K562 (cell line): ENCODE measurements at regions not wholly inside any gene's neighbourhood (a gene's known extent, or its start where the extent isn't known, plus 50 kb on each side); places are given as distances from the start of the nearest gene placed in this dataset.

ENCODE experiments used
- ATAC-seq: fragments of 200-7000 bp; cut with Tn5 transposase; 3 replicates; pipeline ENCODE4 v1.9.1; 2020; ENCODE audit warnings: moderate library complexity
- BruUV-seq: library from RNA; stranded (reverse); fragments of 400-500 nt; replicated peaks from 2 replicates; lab custom pipeline; 2021; lab: Mats Ljungman, UMichigan
- CTCF ChIA-PET: fragments of 300-600 bp; formaldehyde crosslinking; extraction: SDS; loops from one replicate; lab custom pipeline; 2021; ENCODE audit warnings: low intra/inter-chr PET ratio; lab: Yijun Ruan, JAX
- POLR2A ChIA-PET: fragments of 300-600, 350-650 bp; sonication (Branson Sonifier 250); formaldehyde crosslinking; extraction: SDS; loops from one replicate; lab custom pipeline; 2021; ENCODE audit warnings: antibody characterized with exemption, inconsistent platforms; lab: Yijun Ruan, JAX
- DNase-seq, 4 experiments: peaks; one replicate each; pipeline versions ENCODE4 v3.0.0 to v3.0.0-alpha.2; 2011 to 2018; ENCODE audit warnings: low spot score in 3 of 4, mixed read lengths in 3 of 4; ENCODE audit errors: extremely low read depth in 1 of 4
- FAIRE-seq: peaks from 2 replicates; lab custom pipeline; 2011; peaks lifted over from hg19 to GRCh38; lab: Jason Lieb, UNC
- H2AFZ ChIP-seq: 2 replicates; pipeline ENCODE4 v1.6.0; 2011; ENCODE audit warnings: low read depth, low read length, control low read depth, inconsistent platforms
- H3K27ac ChIP-seq: fragments of 200-600 bp; 3 replicates; pipeline ENCODE4 v1.8.0; 2011; ENCODE audit warnings: low read depth, mild to moderate bottlenecking, control low read depth, inconsistent platforms, low read length, moderate library complexity, mixed read lengths; ENCODE audit errors: extremely low read depth
- H3K27me3 ChIP-seq, 2 experiments: fragments of 300-600 bp in 1 of 2; 2 replicates in 1 of 2; 3 replicates in 1 of 2; pipeline versions ENCODE4 v1.6.0 to v1.8.0; 2011; ENCODE audit warnings: inconsistent platforms in 2 of 2, low read length in 2 of 2, mild to moderate bottlenecking in 1 of 2, mixed read lengths in 1 of 2, moderate library complexity in 1 of 2; ENCODE audit not compliant: control insufficient read depth in 2 of 2, insufficient read depth in 2 of 2
- H3K36me3 ChIP-seq: fragments of 300-600 bp; 3 replicates; pipeline ENCODE4 v1.8.0; 2011; ENCODE audit warnings: mild to moderate bottlenecking, low read length, inconsistent platforms; ENCODE audit not compliant: control insufficient read depth, insufficient read depth
- H3K4me1 ChIP-seq, 2 experiments: fragments of 200-600 bp in 1 of 2; replicated peaks in 1 of 2; 2 replicates in 1 of 2; 3 replicates in 1 of 2; pipeline versions ENCODE4 v1.5.1 to v1.8.0; 2011; ENCODE audit warnings: inconsistent platforms in 2 of 2, low read length in 2 of 2, mild to moderate bottlenecking in 1 of 2, mixed read lengths in 1 of 2, moderate library complexity in 1 of 2; ENCODE audit not compliant: control insufficient read depth in 2 of 2, insufficient read depth in 2 of 2
- H3K4me2 ChIP-seq: 2 replicates; pipeline ENCODE4 v1.6.1; 2011; ENCODE audit warnings: low read length, control low read depth, inconsistent platforms, mixed read lengths; ENCODE audit not compliant: insufficient read depth
- H3K4me3 ChIP-seq: fragments of 200-600 bp; sonication (generic), shearing (Covaris generic); 2 replicates; pipeline ENCODE4 v1.5.1; 2016; ENCODE audit warnings: control low read depth, inconsistent platforms
- H3K79me2 ChIP-seq: fragments of 200-600 bp; 3 replicates; pipeline ENCODE4 v1.8.0; 2011; ENCODE audit warnings: low read length, inconsistent platforms; ENCODE audit not compliant: control insufficient read depth, insufficient read depth
- H3K9ac ChIP-seq, 2 experiments: 2 replicates each; pipeline versions ENCODE4 v1.6.0 to v1.6.1; 2011; ENCODE audit warnings: low read depth in 2 of 2, low read length in 2 of 2, control low read depth in 1 of 2, inconsistent platforms in 1 of 2, mild to moderate bottlenecking in 1 of 2, mixed read lengths in 1 of 2; ENCODE audit not compliant: insufficient read depth in 1 of 2
- H3K9me1 ChIP-seq: one replicate; pipeline ENCODE4 v1.6.0; 2011; ENCODE audit warnings: inconsistent platforms, mild to moderate bottlenecking, low read length, moderate library complexity; ENCODE audit not compliant: control insufficient read depth, insufficient read depth
- H3K9me3 ChIP-seq: replicated peaks from 2 replicates; pipeline ENCODE4 v1.5.1; 2011; ENCODE audit warnings: low read depth, low read length, inconsistent platforms; ENCODE audit not compliant: control insufficient read depth, insufficient read depth
- H4K20me1 ChIP-seq: replicated peaks from 2 replicates; pipeline ENCODE4 v1.6.1; 2011; ENCODE audit warnings: low read length, inconsistent platforms, mixed read lengths; ENCODE audit not compliant: control insufficient read depth, insufficient read depth
- BRCA1 ChIP-seq, 2 experiments: fragments of 450-650 bp in 1 of 2; sonication (generic) in 1 of 2; formaldehyde crosslinking in 1 of 2; IDR thresholded peaks; 2 replicates each; pipeline versions ENCODE4 v1.5.0 to v1.6.1; 2017 to 2020; ENCODE audit warnings: mild to moderate bottlenecking in 1 of 2, missing genetic modification reagents in 1 of 2
- PHF20 ChIP-seq: fragments of 450-650 bp; IDR thresholded peaks from 2 replicates; pipeline ENCODE4 v1.6.1; 2018; ENCODE audit not compliant: partially characterized antibody
- TAF9B ChIP-seq: fragments of 450-650 bp; IDR thresholded peaks from 2 replicates; pipeline ENCODE4 v1.6.1; 2018; ENCODE audit warnings: mild to moderate bottlenecking; ENCODE audit not compliant: partially characterized antibody
- WHSC1 ChIP-seq: IDR thresholded peaks from one replicate; pipeline ENCODE4 v1.6.1; 2012; ENCODE audit warnings: low read length, control low read depth, inconsistent platforms
- ZNF354B ChIP-seq: fragments of 250-450 bp; sonication (Bioruptor Pico); IDR thresholded peaks from 2 replicates; pipeline ENCODE4 v1.4.0; 2020
- WGBS: fragments of 100-300 bp; shearing (Covaris generic); methylation state at CpG from one replicate; pipeline ENCODE4 v1.1.6; 2016; ENCODE audit warnings: low coverage, mixed read lengths; ENCODE audit not compliant: insufficient coverage; ENCODE audit errors: missing lambda C conversion rate; 5-methylcytosine and 5-hydroxymethylcytosine counted together
- in situ Hi-C: fragments of 300-500 bp; cut with MboI; formaldehyde crosslinking; loops from 4 replicates; pipeline ENCODE4 v1.15.0; 2018; ENCODE audit warnings: inconsistent platforms, mixed read lengths
- intact Hi-C: fragments of 100-400 bp; cut with micrococcal nuclease; formaldehyde crosslinking; loops from 2 replicates; pipeline ENCODE4 v1.14.2; 2022
- TF ChIP-seq, protein P1 (sequence below): fragments of 450-650 bp; IDR thresholded peaks from 2 replicates; pipeline ENCODE4 v1.7.1; 2018; ENCODE audit warnings: mild to moderate bottlenecking, low read depth; ENCODE audit not compliant: partially characterized antibody
- TF ChIP-seq, protein P2 (sequence below): fragments of 250-450 bp; sonication (Bioruptor Pico); IDR thresholded peaks from 2 replicates; pipeline ENCODE4 v1.8.0; 2021; ENCODE audit warnings: moderate library complexity, mild to moderate bottlenecking, inconsistent platforms
- TF ChIP-seq, protein P3 (sequence below): fragments of 450-650 bp; IDR thresholded peaks from 2 replicates; pipeline ENCODE4 v1.6.1; 2016; ENCODE audit warnings: low read depth

DNA sequence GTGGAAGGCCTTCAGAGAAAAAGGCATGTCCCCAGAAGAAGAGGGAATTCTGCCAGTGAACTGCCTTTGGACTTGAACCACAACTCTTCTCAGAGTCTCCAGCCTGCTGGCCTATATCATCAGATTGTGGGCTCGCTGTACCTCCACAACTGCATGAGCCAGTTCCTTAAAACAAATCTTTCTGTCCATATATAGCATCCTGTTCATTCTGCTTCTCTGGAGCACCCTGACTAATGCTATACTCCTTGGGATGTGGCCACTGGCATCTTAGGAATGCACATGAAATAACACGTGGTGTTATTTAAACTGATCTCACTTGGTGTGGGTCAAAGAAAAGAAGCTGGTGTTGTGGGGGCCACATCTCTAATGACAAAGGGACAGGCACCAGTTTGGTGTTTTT, 58.3 kb upstream of the VSTM5 start:
- DNase-seq (no peak), FAIRE-seq (no peak), ATAC-seq (no peak)
- no TSS peak for BruUV-seq
- 0% methylated on average over 2 of the region's 2 CpGs for WGBS
- H3K9ac ChIP-seq, result no peak overlapping the region
- intact Hi-C loops, result no loop called here
- H3K9me1 ChIP-seq, result no peaks in the 10 kb centered on the region
- no peak overlapping the region for H2AFZ ChIP-seq
- 0 out of 2 replicates have a peak, but pooled peaks cover 5% of the 10 kb centered on the region for H4K20me1 ChIP-seq
- no peaks in the 10 kb centered on the region for H3K79me2 ChIP-seq
- no peaks in the 10 kb centered on the region for H3K36me3 ChIP-seq
- peaks cover 6 to 8% of the 10 kb centered on the region in 2 experiments; a peak in 3 of 5 replicates for H3K27me3 ChIP-seq
- no peaks in the 10 kb centered on the region for H3K9me3 ChIP-seq
- ChIA-PET POLR2A (no interaction called here), CTCF (interaction anchor here (0.6 kb wide), 1 partner anchor 113 kb away, joined by 3 read pairs; the partner anchor contains the start of gene HEPHL1)
- no peak overlapping the region for H3K4me3 ChIP-seq
- no peak overlapping the region for H3K4me2 ChIP-seq
- no peak overlapping the region for H3K27ac ChIP-seq
- in situ Hi-C loops, result no loop called here
- no peaks in the 10 kb centered on the region for H3K4me1 ChIP-seq
- TF ChIP-seq BRCA1 (IDR thresholded peaks at IDR 0.05) (no peak), BRCA1 (CRISPR knock-in tag; IDR thresholded peaks at IDR 0.05) (no peak), WHSC1 (no peak), ZNF354B (CRISPR knock-in tag) (no peak), PHF20 (no peak), TAF9B (no peak)
- TF ChIP-seq, protein P1, sequence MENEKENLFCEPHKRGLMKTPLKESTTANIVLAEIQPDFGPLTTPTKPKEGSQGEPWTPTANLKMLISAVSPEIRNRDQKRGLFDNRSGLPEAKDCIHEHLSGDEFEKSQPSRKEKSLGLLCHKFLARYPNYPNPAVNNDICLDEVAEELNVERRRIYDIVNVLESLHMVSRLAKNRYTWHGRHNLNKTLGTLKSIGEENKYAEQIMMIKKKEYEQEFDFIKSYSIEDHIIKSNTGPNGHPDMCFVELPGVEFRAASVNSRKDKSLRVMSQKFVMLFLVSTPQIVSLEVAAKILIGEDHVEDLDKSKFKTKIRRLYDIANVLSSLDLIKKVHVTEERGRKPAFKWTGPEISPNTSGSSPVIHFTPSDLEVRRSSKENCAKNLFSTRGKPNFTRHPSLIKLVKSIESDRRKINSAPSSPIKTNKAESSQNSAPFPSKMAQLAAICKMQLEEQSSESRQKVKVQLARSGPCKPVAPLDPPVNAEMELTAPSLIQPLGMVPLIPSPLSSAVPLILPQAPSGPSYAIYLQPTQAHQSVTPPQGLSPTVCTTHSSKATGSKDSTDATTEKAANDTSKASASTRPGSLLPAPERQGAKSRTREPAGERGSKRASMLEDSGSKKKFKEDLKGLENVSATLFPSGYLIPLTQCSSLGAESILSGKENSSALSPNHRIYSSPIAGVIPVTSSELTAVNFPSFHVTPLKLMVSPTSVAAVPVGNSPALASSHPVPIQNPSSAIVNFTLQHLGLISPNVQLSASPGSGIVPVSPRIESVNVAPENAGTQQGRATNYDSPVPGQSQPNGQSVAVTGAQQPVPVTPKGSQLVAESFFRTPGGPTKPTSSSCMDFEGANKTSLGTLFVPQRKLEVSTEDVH, result no peak
- TF ChIP-seq, protein P2, sequence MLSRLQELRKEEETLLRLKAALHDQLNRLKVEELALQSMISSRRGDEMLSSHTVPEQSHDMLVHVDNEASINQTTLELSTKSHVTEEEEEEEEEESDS (CRISPR knock-in tag), result no peak
- TF ChIP-seq, protein P3, sequence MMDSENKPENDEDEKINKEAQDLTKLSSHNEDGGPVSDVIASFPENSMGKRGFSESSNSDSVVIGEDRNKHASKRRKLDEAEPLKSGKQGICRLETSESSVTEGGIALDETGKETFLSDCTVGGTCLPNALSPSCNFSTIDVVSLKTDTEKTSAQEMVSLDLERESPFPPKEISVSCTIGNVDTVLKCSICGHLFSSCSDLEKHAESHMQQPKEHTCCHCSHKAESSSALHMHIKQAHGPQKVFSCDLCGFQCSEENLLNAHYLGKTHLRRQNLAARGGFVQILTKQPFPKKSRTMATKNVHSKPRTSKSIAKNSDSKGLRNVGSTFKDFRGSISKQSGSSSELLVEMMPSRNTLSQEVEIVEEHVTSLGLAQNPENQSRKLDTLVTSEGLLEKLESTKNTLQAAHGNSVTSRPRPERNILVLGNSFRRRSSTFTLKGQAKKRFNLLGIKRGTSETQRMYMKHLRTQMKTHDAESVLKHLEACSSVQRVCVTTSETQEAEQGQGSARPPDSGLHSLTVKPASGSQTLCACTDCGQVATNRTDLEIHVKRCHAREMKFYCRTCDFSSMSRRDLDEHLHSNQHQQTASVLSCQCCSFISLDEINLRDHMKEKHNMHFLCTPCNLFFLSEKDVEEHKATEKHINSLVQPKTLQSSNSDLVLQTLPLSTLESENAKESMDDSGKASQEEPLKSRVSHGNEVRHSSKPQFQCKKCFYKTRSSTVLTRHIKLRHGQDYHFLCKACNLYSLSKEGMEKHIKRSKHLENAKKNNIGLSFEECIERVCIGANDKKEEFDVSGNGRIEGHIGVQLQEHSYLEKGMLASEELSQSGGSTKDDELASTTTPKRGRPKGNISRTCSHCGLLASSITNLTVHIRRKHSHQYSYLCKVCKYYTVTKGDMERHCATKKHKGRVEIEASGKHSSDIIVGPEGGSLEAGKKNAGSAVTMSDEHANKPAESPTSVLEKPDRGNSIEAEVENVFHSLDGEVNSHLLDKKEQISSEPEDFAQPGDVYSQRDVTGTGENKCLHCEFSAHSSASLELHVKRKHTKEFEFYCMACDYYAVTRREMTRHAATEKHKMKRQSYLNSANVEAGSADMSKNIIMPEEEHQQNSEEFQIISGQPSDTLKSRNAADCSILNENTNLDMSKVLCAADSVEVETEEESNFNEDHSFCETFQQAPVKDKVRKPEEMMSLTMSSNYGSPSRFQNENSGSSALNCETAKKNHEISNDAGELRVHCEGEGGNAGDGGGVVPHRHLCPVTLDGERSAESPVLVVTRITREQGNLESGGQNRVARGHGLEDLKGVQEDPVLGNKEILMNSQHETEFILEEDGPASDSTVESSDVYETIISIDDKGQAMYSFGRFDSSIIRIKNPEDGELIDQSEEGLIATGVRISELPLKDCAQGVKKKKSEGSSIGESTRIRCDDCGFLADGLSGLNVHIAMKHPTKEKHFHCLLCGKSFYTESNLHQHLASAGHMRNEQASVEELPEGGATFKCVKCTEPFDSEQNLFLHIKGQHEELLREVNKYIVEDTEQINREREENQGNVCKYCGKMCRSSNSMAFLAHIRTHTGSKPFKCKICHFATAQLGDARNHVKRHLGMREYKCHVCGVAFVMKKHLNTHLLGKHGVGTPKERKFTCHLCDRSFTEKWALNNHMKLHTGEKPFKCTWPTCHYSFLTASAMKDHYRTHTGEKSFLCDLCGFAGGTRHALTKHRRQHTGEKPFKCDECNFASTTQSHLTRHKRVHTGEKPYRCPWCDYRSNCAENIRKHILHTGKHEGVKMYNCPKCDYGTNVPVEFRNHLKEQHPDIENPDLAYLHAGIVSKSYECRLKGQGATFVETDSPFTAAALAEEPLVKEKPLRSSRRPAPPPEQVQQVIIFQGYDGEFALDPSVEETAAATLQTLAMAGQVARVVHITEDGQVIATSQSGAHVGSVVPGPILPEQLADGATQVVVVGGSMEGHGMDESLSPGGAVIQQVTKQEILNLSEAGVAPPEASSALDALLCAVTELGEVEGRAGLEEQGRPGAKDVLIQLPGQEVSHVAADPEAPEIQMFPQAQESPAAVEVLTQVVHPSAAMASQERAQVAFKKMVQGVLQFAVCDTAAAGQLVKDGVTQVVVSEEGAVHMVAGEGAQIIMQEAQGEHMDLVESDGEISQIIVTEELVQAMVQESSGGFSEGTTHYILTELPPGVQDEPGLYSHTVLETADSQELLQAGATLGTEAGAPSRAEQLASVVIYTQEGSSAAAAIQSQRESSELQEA, result no peak
